Medulla oblongata (tissue), 1 donor: ENCODE measurements at regions not wholly inside any gene's neighbourhood (a gene's known extent, or its start where the extent isn't known, plus 50 kb on each side); places are given as distances from the start of the nearest gene placed in this dataset.
"Not testable (repeated sequence)": the region's sequence is repeated elsewhere in the genome, so short reads cannot be mapped to it uniquely, and the experiment has no call there.

ENCODE experiments used
- DNase-seq: peaks from one replicate; pipeline ENCODE4 v3.0.0-alpha.2; 2015; ENCODE audit errors: extremely low spot score

DNA sequence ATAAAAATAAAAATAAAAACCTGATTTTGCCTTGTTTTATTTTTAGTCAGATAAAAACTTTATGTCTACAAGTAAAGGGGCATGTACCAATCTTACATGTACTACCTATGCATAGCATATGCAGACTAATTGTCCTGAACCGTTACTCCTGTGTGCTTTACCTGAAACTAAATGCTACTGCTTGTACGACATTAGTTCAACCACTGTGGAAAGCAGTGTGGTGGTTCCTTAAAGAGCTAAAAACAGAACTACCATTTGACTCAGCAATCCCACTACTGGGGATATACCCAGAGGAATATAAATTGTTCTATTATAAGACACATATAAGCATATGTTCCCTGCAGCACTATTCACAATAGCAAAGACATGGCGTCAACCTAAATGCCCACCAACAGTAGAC lies 426.0 kb upstream of the PMFBP1 start:
- no peak for DNase-seq

GRCh38 chr16:72596373-72596772 lies 424.4 kb upstream of the PMFBP1 start:
- no peak for DNase-seq

DNA sequence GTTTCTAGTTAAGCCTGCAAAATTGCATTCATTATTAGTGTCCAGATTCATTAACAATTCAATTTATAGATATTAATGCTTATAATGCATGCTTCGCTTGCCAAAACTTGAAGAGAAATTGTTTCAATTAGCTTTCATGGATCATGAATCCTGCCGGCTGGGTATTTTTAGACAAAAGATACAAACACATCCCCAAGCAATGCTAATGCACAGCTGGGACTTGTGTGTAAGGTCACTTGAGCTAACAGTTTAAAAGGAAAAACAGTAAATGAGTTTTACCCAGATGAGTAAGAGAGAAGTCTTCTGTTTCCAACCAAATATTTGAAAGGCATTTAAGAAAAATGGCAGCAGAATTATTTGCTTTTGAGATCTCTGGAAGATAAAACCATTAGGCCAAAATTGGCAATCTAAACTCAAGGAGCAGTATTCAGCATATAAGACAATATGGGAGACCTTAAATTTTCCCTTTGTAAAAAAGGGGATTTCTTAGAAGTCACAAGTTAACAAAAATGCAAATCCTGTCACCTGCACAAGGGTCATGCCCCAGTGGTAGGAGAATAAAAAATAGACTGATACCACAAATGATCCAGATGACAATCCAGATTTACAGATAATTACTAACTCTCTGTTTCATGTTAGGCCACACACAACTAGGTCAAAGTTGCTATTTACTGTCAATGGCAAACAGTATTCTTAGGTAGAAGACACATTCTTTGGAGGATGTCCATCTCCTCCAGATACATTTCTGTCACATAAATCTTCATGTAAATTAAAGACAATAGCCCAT lies 418.4 kb upstream of the PMFBP1 start:
- DNase-seq: no peak

GRCh38 chr16:72588551-72588950 lies 416.6 kb upstream of the PMFBP1 start:
- no peak for DNase-seq

- DNase-seq: not testable (repeated sequence)
Measured at GRCh38 chr16:72578061-72578460, 406.1 kb upstream of the PMFBP1 start.

DNA sequence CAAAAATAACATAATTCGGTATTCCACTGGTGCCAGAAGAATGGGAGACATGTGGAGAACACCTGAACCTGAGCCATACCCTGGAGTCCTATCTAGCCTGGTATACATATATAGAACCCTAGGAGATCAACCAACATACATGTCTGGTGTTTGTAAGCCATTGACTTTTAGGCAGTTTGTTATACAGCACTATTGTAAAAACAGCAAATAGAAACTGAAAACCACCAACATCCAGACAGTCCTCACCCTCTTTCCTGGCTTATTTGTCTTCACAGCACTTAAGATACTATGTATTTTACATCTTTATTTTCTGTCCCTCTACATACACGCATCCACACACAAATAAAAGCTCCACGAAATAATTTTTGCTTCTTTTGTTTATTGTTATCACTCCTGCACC lies 404.2 kb upstream of the PMFBP1 start:
- no peak for DNase-seq

DNA sequence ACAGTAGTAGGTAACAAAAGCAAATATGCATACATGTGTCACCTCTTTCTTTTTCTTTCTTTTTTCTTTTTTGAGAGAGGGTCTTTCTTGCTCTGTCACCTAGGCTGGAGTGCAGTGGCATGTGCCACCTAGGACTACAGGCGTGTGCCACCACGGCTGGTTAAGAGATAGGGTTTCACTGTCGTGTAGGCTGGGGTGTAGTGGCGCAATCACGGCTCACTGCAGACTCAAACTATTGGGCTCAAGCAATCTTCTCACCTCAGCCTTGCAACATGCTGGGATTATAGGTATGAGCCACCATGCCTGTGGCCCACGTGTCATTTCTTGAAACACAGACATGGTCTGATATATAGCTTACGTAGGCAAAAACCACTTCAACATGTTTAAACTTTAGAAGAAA lies 397.7 kb upstream of the PMFBP1 start:
- no peak for DNase-seq

DNA sequence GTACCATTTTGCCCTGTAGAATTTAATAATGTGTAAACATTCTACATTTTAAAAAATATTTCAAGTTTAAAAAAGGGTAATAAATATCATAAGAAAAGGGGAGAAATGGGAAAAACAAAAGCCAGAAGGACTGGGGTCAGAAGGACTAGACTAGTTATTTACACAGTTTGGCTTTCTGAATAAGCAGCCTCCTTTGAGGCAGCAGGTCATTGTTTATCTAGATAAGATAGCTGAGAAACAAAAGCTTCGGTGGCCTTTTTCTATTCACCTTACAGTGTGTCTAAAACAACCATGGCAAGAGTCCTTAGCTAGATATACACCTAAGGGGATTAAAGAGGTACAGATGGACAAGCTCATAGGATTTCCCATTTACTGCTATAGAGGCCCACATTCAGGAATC lies 396.5 kb upstream of the PMFBP1 start:
- DNase-seq: no peak

DNA sequence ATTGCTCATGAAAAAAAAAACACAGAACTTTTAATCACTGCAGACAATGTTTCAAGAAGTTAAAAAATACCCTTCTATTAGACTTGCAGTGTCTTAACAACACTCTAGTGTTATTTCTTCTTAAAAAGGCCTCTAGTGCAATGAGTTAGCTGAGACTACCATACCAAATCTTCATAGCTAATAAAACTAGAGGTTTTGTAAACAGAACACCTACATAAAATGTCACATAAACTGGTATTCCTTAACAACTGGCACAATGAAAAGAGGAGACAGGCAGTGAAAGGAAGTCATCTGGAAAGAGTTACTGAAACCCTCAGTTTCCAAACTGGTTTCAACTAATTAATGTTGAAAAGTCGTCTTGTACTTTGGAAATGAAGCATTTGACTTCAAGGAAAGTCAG lies 394.2 kb upstream of the PMFBP1 start:
- no peak for DNase-seq

DNA sequence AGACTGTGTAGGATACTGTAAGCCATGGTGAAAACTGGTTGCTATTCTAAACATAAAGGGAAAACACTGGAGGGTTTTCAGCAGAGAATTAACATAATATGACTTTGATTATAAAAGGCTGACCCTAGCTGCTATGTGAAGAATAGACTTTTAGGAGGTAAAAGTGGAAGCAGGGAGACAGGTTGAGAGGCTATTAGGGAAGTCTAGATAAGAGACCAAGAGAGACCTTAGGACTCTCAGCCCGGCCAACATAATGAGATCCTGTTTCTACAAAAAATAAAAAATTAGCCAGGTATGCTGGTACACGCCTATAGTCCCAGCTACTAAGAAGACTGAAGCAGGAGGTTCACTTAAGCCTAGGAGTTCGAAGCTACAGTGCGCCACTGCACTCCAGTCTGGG lies 393.2 kb upstream of the PMFBP1 start:
- DNase-seq: no peak

- no peak for DNase-seq
Measured at GRCh38 chr16:72560617-72561016, 388.7 kb upstream of the PMFBP1 start.

DNA sequence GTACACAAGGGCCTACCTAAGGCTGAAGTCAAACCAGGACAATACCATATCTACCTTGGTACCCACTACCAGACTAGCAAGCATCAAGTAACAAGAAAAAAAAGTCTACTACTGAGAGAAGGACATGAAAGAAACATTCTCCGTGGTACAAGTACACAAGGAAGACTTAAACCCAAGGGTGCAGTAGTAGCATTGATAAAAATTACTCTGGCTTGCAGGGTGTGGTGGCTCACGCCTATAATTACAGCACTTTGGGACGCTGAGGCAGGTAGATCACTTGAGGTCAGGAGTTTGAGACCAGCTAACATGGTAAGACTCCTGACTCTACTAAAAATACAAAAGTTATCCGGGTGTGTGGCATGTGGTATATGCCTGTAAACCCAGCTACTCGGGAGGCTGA lies 386.5 kb upstream of the PMFBP1 start:
- no peak for DNase-seq

DNA sequence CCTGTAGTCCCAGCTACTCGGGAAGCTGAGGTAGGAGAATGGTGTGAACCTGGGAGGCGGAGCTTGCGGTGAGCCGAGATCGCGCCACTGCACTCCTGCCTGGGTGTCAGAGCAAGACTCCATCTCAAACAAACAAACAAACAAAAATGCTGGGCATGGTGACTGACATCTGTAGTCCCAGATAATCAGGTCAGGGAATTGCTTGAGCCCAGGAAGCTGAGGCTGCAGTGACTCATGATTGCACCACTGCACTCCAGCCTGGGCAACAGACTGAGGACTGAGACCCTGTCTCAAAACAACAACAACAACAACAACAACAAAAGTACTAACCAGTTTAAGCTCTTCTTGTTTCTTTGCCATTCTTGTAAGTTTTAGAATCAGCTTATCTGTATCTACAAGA lies 383.0 kb upstream of the PMFBP1 start:
- no peak for DNase-seq

DNA sequence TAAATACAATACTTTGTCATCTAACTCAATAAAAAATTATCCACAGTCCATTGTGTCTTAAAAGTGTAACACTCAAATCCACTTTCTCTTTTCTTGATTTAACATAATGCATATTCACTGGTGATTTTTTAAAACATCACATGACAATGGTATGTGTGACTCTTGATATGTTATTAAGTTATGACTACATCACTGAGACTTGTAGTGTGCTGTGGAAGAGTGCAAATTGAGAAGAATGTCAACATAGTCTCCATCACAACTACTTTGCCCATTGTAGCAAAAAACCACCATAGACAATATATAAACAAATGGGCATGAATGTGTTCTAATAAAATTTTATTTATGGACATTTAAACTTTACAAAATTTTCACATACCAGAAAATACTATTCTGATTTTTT lies 380.7 kb upstream of the PMFBP1 start:
- no peak for DNase-seq

- DNase-seq: no peak
Measured at GRCh38 chr16:72551649-72552048, 379.7 kb upstream of the PMFBP1 start.

- no peak for DNase-seq
Measured at GRCh38 chr16:72549878-72550277, 377.9 kb upstream of the PMFBP1 start.

- DNase-seq: no peak
Measured at GRCh38 chr16:72542102-72542501, 370.1 kb upstream of the PMFBP1 start.

DNA sequence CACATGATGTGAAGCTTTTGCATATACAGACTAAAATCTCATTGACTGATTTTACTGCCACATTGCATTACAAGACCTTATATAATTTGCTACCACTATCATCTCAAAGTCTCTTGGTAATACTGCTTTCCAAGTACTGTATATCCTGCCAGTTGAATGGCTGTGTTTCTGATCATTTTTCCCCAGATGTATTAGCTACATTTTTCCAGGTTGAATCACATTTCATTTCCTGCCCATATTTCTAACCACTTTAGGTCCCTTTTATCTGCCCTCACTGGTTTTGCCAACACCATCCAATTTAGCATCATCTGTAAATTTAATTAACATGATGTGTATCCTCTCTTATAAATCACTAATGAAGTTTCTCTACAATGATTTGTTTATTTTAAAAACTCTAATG lies 365.7 kb upstream of the PMFBP1 start:
- no peak for DNase-seq

GRCh38 chr16:72536723-72537435 lies 364.9 kb upstream of the PMFBP1 start:
- DNase-seq: no peak

GRCh38 chr16:72532906-72533410 lies 361.0 kb upstream of the PMFBP1 start:
- DNase-seq: no peak

GRCh38 chr16:72530434-72530833 lies 358.5 kb upstream of the PMFBP1 start:
- no peak for DNase-seq

DNA sequence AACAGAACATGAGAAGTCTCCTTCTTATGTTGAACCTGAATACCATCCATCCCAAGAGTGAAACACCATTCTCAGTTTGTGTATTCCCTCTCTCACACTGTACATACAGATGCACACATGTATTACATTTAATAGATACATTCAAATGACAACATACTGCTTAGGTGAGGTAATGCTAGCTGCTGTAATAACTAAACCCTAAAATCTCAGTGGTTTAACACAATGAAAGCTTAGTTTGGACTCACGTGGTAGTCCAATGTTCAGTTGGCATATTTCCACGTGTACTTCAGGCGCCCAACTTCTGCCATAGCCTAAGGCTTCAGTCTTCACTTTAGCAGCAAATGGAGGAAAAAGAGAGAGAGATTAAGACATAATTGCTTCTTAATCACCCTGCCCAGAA lies 351.1 kb upstream of the PMFBP1 start:
- no peak for DNase-seq

DNA sequence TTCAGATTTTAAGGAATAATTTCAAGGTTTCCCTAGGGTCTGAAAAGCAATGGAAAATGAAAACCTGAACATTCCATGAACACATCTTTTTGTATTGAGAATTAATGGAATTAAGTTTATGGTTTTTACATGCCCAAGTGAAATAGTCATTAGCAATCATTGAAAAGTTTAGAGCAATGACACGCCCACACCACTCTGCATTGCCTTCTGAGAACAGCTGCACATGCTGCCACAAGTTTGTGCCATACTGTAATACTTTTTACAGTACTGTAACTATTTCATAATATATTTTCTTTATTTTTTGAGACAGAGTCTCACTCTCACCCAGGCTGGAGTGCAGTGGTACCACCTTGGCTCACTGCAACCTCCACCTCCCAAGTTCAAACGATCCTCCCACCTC lies 345.2 kb upstream of the PMFBP1 start:
- DNase-seq: no peak
